Renal cortical epithelial cell (primary cell): ENCODE measurements at regions not wholly inside any gene's neighbourhood (a gene's known extent, or its start where the extent isn't known, plus 50 kb on each side); places are given as distances from the start of the nearest gene placed in this dataset.
"Not testable (repeated sequence)": the region's sequence is repeated elsewhere in the genome, so short reads cannot be mapped to it uniquely, and the experiment has no call there.

Source experiments
- DNase-seq: peaks from one replicate; pipeline ENCODE4 v3.0.0-alpha.2; 2011; ENCODE audit warnings: low read depth

GRCh38 chr6:102126488-102126887 lies 733.0 kb downstream of the GRIK2 start:
- DNase-seq, result no peak

- DNase-seq, result no peak
These were observed 733.7 kb downstream of the GRIK2 start for GRCh38 chr6:102127253-102127652.

GRCh38 chr6:102137859-102138258 lies 744.4 kb downstream of the GRIK2 start:
- no peak for DNase-seq

GRCh38 chr6:102149191-102149590 lies 755.7 kb downstream of the GRIK2 start:
- no peak for DNase-seq

- no peak for DNase-seq
These were observed 757.0 kb downstream of the GRIK2 start for GRCh38 chr6:102150549-102150948.

GRCh38 chr6:102154176-102154575 lies 760.7 kb downstream of the GRIK2 start:
- DNase-seq, result no peak

GRCh38 chr6:102154874-102155273 lies 761.4 kb downstream of the GRIK2 start:
- DNase-seq, result no peak

- DNase-seq, result not testable (repeated sequence)
These were observed 776.3 kb downstream of the GRIK2 start for GRCh38 chr6:102169802-102170201.

GRCh38 chr6:102187186-102187585 lies 793.7 kb downstream of the GRIK2 start:
- DNase-seq, result no peak

GRCh38 chr6:102195311-102195710 lies 801.8 kb downstream of the GRIK2 start:
- DNase-seq, result no peak

GRCh38 chr6:102197211-102197610 lies 803.7 kb downstream of the GRIK2 start:
- no peak for DNase-seq

GRCh38 chr6:102204351-102204750 lies 810.8 kb downstream of the GRIK2 start:
- DNase-seq, result peak; percentile 4

GRCh38 chr6:102215425-102215824 lies 821.9 kb downstream of the GRIK2 start:
- no peak for DNase-seq

- no peak for DNase-seq
These were observed 822.7 kb downstream of the GRIK2 start for GRCh38 chr6:102216232-102216631.

- DNase-seq, result no peak
These were observed 830.4 kb downstream of the GRIK2 start for GRCh38 chr6:102223942-102224341.

GRCh38 chr6:102229271-102229670 lies 835.8 kb downstream of the GRIK2 start:
- DNase-seq, result no peak
